ENCODE measurements at regions not wholly inside any gene's neighbourhood (a gene's known extent, or its start where the extent isn't known, plus 50 kb on each side); places are given as distances from the start of the nearest gene placed in this dataset.

GRCh38 chr1:187629075-187629474 lies 800.3 kb downstream of the PLA2G4A start:
- Histone ChIP-seq H4K20me1 (replicated peaks; ENCODE audit: insufficient read depth) (no peaks in the 10 kb centered on the region), H3K79me2 (replicated peaks; ENCODE audit: insufficient read depth) (no peaks in the 10 kb centered on the region), H3K9me2 (ENCODE audit: insufficient read depth) (no peaks in the 10 kb centered on the region), H3K4me3 (no peak overlapping the region), H3K36me3 (ENCODE audit: insufficient read depth) (peaks cover 16% of the 10 kb centered on the region), H3K4me1 (ENCODE audit: insufficient read depth) (peaks cover 14% of the 10 kb centered on the region), H3K27ac (ENCODE audit: low read depth) (no peak overlapping the region), H3F3A (replicated peaks; ENCODE audit: low read depth) (no peaks in the 10 kb centered on the region), H2AFZ (no peak overlapping the region), H3K4me2 (no peak overlapping the region), H3K27me3 (ENCODE audit: insufficient read depth) (no peaks in the 10 kb centered on the region)
- H3K4me1 Mint-ChIP-seq = peaks cover 24% of the 10 kb centered on the region
- DNase-seq (ENCODE audit: low spot score) (no peak), ATAC-seq (no peak)
- H3K4me3 Mint-ChIP-seq = no peak overlapping the region
- peaks cover 52% of the 10 kb centered on the region for H3K36me3 Mint-ChIP-seq (ENCODE audit: low read depth)
- no peak overlapping the region for H3K27ac Mint-ChIP-seq
- TF ChIP-seq JUNB (IDR thresholded peaks at IDR 0.05; ENCODE audit: unreplicated experiment) = no peak
- no peak for TF ChIP-seq NANOG (IDR thresholded peaks at IDR 0.05; ENCODE audit: borderline replicate concordance)
- no peak for TF ChIP-seq STAT1 (IDR thresholded peaks at IDR 0.05; ENCODE audit: unreplicated experiment)
- no peak for TF ChIP-seq CTCF (conservative IDR thresholded peaks at IDR 0.05; ENCODE audit: low read depth in 2 of 2)
- no peak for TF ChIP-seq EZH2 (IDR thresholded peaks at IDR 0.05; ENCODE audit: low read depth, unreplicated experiment)
- TF ChIP-seq POLR2AphosphoS5 (IDR thresholded peaks at IDR 0.05; ENCODE audit: low read depth) = no peak
- TF ChIP-seq ZNF462 (CRISPR knock-in tag; IDR thresholded peaks at IDR 0.05) = no peak
- no peak for TF ChIP-seq ZNF114 (CRISPR knock-in tag; IDR thresholded peaks at IDR 0.05)
- no peak for TF ChIP-seq CREB1 (CRISPR knock-in tag; IDR thresholded peaks at IDR 0.05; ENCODE audit: low read depth)
- H3K9me3 Mint-ChIP-seq = peaks cover 41% of the 10 kb centered on the region
- H3K27me3 Mint-ChIP-seq (ENCODE audit: insufficient read depth, low read depth, poor library complexity) = peaks cover 6% of the 10 kb centered on the region

All from GM23338 (cell line).